HG03571 (cell line): ENCODE measurements at regions not wholly inside any gene's neighbourhood (a gene's known extent, or its start where the extent isn't known, plus 50 kb on each side); places are given as distances from the start of the nearest gene placed in this dataset.

Source experiments
- ATAC-seq: cut with Tn5 transposase; IDR thresholded peaks from one replicate; pipeline ENCODE4 v1.9.1; 2021; ENCODE audit not compliant: unreplicated experiment

DNA sequence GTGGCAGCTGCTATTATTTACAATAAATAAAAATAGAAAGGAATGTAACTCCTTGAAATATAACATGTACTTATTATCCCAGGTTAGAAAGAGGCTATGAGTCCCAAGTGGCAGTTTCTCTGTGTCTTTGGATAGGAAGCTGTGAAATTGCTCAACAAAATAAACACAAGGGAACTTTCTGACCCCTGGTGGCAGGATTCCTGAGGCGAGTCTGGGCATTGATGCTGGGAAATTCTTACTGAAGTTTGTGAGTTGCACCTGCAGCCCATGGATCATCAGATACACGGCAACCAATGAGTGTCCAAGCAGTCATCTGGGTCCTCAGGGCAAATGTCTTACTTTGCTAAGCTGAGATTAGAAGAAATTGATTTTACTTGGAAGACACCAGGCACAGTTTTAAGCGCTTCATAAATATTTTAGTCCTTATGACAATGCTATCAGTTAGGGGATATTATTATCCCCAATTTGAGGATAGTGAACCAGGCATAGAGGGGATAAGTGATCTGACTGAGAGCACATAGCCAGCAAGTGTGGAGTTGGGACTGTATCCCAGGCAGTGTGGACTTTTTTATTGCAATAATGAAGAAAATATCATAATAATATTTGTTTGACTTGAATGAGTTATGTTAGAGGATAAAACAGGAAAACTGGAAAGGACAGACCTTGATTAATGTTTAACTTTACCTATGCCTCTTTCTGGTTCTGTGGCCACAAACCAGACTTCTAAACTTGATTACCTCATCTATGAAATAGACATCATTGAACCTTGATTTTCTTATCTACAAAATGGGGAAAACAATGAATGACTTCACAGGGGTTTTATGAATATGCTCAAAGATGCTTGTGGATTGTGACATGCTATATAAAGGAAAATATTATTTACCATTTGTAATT lies 265.5 kb upstream of the ADAMTSL1 start:
- no peak for ATAC-seq

DNA sequence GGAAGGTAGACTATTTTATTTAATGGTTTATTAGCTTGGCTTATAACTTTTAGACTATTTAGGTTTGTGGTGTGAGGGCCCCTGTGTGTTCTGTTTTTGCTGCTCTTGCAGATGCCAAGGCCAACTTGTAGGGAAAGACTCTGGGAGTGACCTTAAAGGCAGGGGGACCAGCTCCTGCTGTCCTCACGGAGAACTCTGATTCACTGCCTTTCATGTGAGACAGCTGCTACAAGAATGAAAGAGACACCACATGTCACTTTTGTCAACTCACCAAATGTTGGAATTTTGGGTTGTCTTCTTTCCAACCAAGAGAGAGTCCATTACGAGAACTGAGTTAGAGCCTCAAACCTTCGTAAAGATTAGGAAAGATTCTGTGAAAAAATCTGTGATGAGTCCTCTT lies 258.3 kb upstream of the ADAMTSL1 start:
- no peak for ATAC-seq

DNA sequence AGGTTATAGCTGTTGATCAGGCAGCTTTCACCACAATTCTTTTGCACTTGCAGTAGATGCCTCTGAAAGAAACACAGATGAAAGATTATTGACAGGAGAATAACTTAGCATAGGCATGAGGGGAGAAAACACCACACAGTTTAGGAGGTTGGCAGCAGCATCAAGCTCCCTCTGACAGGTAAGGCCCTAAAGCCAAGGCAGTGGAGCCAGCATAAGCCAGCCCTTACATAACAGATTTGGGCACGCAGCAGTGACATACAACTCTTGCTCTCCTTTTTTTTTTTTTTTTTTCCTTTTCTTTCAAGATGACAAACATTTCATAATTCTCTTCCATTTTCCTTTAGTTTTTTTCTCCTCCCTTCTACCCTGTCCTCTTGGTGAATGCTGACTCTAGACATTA lies 257.6 kb upstream of the ADAMTSL1 start:
- ATAC-seq = no peak

DNA sequence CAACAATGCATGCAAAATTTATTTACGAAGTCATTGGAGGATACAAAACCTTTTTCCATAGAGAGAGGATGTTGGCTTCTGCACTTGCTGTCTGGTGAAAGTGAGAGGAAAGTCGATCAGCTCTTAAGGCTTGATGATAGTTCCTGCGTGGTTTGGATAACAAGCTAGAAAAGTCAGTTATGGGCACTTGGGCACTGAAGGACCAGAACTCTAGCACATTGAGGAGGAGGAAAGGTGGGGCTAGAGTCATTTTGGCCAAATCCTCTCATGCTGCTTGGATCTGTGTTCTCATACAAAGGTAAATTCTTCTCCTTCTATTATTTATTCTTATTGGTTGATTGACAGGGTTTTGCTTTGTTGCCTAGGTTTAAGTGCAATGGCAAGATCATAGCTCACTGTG lies 245.9 kb upstream of the ADAMTSL1 start:
- no peak for ATAC-seq

DNA sequence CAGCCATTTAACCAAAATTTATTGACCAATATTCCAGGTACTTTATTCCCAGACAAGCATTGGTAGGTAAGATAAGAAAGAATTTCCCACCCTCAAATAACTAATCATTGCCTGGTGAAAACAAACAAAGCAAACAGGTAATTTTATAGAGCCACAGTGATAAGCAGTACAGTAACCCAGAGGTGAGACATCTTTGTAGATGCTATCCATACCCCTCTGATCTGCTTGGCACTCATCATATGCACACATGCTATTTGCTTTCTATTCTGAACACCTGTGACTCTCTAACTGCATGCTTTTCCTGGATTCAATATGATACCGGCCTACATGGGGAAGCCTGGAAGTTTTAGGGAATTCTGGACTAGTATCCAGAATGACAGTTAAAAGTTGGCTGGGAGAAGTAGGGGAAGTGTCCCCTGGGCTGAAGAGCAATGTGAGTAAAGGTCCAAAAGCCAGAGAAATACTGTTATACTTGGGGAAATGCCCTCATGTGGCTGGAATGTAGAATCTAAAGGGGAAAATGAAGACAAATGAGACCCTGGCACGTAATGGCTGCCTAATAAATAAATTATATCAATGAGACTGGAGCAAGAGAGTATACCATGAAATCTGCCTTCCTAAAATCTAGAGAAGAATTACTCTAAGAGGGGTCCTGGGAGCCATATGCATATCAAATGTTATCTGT lies 243.8 kb upstream of the ADAMTSL1 start:
- no peak for ATAC-seq

DNA sequence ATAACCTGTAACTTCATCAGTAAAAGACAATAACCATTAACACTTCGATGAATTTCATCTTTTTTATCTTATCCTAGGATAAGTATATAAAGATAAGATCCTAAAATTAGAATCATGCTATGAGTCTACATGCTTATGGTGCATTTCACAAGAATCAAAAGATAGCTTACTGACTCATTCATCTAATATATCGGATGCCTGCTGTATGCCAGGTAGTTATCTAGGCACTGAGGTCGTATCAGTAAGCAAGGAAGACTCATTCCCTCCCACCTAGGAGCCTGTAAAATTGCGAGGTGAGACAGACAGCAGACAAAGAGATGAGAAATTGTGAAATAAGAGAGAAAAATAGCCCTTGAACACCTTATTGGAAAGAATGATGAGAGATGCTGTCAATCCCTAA lies 240.6 kb upstream of the ADAMTSL1 start:
- ATAC-seq = no peak

DNA sequence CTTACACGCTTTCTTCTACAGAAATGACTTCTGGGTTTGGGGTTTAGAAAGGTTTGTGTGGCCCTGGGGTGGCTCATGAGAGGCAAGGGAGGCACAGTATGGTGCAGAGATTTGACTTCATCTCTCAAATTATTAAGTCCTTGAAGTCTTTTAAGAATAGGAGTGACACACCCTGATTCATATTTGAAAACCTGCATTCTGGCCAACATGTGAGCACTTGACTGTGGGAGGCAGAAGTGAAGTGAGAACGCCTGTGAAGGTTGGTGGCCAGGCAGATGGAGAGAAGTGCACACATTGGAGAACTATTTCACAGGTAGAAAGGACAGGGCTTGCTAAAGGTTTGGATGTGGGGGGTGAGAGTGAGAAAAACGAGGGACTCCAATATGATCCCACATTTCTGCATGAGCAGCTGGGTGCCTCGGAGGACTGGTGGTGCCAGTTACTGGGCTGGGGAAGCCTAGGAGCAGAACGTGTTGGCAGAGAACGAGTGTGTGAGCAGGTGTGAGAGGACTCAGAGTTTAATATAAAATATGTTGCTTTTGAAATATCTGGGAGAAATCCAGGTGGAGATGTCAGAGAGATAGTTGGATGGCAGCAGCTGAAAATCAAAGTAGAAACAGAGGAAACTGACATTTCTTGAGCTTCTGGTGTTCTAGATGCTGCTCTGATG lies 240.0 kb upstream of the ADAMTSL1 start:
- no peak for ATAC-seq

DNA sequence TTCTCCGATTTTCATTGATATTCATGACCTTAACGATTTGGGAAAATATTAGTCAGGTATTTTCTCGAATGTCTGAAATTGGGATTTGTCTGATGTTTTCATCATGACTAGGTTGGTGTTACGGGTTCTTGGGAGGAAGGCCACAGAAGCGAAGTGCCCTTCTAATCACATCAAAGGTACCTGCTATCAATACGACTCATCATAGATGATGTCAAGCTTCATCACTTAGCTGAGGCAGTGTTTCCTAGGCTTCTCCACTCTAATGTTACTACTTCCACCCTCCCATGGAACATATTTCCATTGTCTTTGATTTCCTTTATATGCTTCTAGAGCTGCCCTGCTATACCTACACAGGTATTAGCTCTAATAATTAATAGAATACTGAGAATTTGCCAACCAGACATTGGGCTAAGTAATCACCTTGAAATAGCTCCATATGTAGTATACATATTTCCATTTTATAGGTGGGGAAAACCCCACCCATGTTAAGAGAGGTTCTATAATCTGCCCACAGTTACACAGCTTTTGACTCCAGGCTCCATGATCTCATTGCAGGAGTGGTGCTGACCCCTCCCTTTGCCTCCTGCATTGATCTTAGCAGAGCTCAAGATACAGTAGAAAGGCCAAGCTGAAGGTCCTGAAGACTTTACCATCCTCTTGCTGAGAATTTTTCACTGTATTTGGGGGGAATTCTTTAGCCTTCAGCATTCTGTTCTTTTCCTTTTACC lies 238.6 kb upstream of the ADAMTSL1 start:
- ATAC-seq = no peak

DNA sequence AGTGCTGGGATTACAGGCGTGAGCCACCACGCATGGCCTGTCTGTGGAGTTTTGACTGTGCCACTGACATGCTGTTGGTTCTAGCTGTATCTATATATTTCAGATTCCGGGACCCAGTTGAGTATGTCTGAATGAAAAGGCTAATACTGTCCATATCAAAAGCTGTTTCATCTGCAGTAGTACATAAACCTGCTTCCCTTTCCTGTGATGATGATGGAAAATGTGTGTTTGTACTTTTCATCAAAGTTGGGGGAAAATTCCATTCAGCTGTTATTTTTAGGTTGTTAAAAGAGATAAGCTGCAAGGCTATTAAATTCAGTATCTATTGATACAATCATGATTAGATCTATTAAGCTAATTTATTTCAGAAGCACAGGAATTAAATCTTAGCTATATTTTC lies 237.6 kb upstream of the ADAMTSL1 start:
- ATAC-seq = no peak

DNA sequence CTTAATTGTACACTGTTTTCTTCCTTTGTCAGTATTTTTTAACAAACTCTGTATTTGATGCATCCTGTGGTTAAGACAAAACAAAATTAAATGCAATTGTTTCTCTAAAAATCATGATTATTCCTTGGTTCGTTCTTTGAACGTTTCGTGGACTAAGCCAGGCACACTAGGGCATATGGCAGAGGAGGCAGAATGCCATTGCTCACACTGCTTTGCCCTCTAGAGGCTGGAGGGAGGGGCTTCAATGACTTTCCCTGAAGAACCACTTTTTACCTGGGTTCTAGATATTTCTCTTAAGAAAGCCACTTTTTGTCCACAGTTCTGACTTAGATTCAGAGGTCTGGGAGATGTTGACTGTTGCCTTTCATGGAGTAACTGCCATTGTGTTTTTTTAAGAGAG lies 236.2 kb upstream of the ADAMTSL1 start:
- ATAC-seq = no peak

DNA sequence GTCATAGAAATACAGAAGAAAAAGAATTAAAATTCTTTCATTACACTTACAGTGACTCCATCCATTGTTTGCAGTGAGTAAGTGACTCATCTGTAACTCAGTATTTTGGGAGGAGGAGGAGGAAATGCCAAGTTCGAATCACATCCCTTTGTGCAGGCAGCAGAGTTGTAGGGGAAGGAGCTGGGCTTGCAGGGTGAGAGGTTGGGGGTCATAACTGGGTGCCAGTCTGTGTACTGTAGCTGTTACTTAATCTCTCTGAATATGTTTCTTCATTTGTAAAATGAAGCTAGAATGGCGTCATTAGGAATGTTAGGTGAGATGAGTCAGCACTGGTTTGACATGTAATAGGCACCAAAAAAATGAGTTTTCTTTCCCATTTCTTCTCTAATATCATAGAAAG lies 235.7 kb upstream of the ADAMTSL1 start:
- no peak for ATAC-seq

DNA sequence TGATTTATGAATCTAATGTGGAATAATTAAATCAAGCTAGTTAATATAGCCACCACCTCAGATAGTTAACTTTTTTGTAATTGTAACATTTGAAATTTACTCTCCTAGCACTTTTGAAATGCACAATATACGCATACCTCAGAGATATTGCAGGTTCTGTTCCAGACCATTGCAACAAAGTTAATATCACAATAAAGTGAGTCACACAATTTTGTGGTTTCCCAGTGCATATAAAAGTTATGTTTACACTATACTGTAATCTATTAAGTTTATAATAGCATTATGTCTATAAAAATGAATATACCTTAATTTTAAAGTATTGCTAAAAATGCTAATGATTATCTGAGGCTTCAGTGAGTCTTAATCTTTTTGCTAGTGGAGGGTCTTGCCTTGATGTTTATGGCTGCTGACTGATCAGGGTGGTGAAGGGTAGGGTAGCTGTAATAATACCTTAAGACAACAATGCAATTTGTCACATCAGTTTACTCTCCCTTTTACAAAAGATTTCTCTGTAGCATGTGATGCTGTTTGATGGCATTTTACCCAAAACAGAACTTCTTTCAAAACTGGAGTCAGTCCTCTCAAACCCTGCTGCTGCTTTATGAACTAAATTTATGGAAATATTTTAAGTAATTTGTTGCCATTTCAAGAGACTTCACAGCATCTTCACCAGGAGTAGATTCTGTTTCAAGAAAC lies 235.1 kb upstream of the ADAMTSL1 start:
- ATAC-seq = no peak

DNA sequence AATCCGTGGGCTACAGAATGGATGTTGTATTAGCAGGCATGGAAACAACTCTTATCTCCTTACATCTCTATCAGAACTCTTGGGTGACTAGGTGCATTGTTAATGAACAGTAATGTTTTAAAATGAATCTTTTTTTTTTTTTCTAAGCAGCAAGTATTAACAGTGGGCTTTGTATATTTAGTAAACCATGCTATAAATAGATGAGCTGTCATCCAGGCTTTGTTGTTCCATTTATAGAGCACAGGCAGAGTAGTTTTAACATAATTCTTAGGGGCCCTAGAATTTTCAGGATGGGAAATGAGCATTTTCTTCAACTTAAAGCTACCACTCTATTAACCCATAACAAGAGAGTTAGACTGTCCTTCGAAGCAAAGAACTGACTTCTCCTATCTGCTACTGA lies 233.7 kb upstream of the ADAMTSL1 start:
- no peak for ATAC-seq

DNA sequence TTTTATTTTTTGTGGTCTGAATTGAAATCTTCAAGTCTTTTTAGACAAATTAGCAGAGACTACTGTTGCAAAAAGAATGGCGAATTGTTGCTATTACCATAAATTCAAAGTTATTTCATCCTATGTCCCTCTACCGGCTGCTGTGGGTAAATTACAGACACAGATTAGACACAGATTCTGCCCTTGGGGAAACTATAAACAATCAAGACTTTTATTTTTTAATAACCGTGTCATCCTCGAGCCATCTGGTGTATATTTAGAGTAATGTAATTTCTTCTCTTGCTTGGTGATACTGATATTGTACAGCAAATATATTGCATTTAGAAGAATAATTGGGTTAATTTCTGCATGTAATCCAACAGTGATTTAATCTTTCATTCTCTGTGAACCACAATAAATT lies 228.0 kb upstream of the ADAMTSL1 start:
- ATAC-seq = no peak

DNA sequence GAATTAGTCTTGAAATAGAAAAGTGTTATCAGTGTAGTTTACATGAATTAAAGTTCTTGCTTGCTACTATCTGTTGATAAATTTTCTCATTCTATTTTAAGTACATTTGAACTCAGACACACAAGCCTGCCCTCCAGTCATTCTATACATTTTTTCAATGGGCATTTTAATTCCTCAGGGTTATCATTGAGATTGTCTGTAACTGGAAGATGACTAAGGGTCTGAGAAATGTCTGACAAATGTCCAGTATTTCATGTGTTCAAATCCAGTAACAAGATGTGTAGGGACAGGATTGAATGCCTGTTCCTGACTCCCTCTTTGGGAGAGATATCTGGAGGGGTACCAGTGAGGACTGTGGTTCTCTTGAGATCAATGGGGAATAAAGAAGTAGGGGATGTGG lies 223.9 kb upstream of the ADAMTSL1 start:
- no peak for ATAC-seq

DNA sequence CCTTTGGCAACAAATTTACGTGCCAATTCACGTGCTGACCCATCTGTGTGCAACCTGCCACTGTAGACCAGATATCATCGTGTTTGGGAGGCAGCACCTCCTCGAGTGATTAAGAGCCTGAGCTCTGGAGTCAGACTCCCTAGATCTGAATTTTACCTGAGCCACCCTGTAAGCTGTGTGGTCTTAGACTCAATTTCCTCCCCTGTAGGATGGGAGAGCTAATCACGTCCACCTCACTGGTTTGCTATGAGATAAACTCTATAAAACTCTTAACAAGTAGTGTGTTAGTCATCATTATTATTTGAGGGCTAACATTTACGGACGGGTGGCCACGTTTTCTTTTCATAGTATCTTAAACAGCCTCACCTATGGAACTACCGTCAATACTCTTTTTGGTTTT lies 220.0 kb upstream of the ADAMTSL1 start:
- ATAC-seq = no peak

DNA sequence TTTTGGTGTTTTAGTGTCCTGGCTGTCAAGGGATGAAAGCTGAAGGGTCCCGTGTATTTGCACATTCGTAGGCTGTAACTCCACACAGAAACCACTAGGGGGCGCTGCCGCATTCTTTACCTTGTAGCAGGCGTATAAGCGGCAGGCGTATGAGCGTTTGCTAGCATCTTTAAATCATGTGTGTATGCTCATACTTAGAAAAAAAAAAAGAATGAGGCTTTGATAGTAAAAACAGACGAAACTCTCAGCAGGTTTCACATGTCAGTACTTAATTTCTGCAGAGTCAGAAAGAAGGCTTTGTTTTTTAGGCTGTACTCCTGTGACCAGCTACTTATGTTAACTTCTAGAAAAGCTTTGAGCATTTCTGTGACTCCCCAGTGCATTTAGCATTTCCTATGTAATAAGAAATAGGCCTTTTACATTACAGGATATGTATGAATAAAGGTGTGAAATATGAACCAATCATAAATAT lies 218.8 kb upstream of the ADAMTSL1 start:
- peak; percentile 61 for ATAC-seq

DNA sequence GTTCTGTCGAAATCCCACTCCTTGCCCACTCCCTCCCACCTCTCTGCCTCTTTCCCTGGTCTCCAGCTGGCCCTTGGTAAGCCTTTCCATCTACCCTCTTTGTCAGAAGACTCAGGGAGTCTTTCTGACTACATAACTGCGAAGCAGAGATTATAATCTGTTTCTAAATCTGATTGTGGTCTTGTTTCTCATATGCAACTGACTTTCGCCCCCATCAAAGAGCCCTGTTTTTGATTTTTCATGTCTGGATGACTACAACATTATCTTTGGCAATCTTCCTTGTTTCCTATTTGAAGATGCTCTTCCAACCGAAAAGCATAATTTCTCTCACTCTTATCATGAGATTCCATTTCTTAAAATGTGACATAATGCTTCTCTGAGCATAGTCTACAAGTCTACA lies 218.2 kb upstream of the ADAMTSL1 start:
- ATAC-seq = no peak

DNA sequence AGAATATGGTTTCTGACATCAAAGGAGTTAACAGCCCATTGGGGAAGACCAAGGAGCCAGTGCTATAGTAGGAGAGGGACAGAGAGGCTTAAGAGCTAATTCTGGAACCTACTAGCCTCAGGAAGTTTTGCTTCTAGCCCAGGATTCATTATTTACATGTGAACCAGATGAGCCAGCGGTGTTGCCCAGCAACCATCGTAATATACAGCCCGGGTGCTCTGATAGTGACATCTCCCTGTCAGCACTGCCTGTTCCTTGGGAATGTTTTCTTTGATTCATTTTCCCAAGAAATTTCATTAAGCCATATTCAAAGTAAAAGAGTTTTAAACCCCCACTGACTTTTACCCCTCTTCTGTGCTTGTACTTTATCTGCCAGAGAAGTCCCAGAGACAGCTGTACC lies 217.4 kb upstream of the ADAMTSL1 start:
- no peak for ATAC-seq

DNA sequence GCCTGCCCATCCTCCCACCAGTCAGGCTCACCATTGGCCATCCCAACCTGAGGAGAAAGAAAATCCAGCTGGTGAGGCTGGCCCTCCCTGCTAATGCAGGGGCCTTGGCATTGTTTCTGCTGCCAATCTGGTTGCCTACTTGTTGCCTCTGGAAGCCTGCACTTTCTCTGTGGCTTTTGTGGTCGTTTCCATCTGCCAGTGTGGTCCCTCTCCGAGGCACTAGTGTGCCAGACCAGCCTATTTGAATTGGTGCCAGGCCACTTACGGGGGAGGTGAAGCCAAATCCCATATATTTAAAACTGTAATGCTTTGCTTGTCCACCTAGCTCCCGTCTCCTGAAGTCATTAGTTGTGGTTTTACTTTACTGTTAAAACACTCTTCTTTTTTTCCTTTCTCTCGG lies 213.4 kb upstream of the ADAMTSL1 start:
- ATAC-seq = no peak

DNA sequence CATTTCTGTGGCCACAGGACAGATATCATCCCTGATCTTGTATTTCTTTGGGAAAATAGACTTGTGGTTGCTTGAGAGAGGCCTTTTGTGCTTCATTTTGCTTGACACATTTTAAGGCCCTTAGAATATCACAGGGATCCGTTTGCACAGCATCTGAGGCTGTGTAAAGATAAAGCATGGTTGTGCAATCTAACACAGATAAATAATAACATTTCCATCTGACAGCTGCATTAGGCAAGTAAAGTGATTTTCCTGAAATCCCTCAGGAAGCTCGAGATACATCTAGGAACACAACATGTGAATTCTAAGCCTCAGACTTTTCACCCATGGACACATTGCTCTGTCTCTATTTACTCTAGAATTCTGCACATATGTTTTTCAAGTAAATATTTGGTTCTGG lies 212.8 kb upstream of the ADAMTSL1 start:
- ATAC-seq = no peak
